Activated naive CD8-positive, alpha-beta T cell treated with anti-CD3 and anti-CD28 coated beads, Interleukin-2, amount 10 ng/mL, durations not matched to agents 7 days and 5 days (primary cell): ENCODE measurements at regions not wholly inside any gene's neighbourhood (a gene's known extent, or its start where the extent isn't known, plus 50 kb on each side); places are given as distances from the start of the nearest gene placed in this dataset.
"Not testable (repeated sequence)": the region's sequence is repeated elsewhere in the genome, so short reads cannot be mapped to it uniquely, and the experiment has no call there.

Source experiments
- ATAC-seq: fragments of 150-1000 bp; cut with Tn5 transposase; one replicate; pipeline ENCODE4 v1.10.0; 2021; ENCODE audit warnings: low read depth, moderate library complexity
- POLR2A ChIA-PET: fragments of 350-600 bp; sonication (Branson Sonifier 250); formaldehyde crosslinking; loops from one replicate; lab custom pipeline; 2021; ENCODE audit warnings: antibody characterized with exemption; lab: Charles Lee
- DNase-seq: peaks from one replicate; pipeline ENCODE4 v3.0.0; 2021
- H3K27ac Mint-ChIP-seq: one replicate; pipeline ENCODE4 v1.8.0; 2022; ENCODE audit warnings: mild to moderate bottlenecking, mixed read lengths
- H3K27me3 Mint-ChIP-seq: one replicate; pipeline ENCODE4 v1.8.0; 2022; ENCODE audit warnings: mild to moderate bottlenecking, moderate library complexity, mixed read lengths
- H3K36me3 Mint-ChIP-seq: one replicate; pipeline ENCODE4 v1.8.0; 2021; ENCODE audit warnings: mild to moderate bottlenecking, mixed read lengths
- H3K4me1 Mint-ChIP-seq: one replicate; pipeline ENCODE4 v1.8.0; 2021; ENCODE audit warnings: mixed read lengths
- H3K4me3 Mint-ChIP-seq: one replicate; pipeline ENCODE4 v1.8.0; 2022; ENCODE audit warnings: mild to moderate bottlenecking, moderate library complexity, mixed read lengths
- H3K9me3 Mint-ChIP-seq: one replicate; pipeline ENCODE4 v1.8.0; 2021; ENCODE audit warnings: mixed read lengths

DNA sequence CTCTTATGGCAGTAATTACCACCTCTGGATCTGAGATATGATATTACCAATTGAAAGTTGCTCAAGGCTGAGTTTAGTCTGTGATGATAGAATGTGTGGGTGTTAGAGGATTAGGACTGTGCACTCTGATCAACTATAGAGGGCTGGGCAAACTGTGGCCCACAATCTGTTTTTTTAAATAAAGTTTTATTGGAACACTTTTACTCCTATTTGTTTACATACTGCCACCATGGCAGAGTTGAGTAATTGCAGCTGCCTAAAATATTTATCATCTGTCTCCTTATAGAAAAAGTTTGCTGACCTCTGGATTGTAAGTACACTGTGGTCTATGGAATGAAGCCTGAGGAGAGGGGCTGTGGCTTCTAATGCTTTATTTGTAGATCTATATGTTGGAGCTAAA, 71.5 kb upstream of the N4BP1 start:
- DNase-seq (no peak), ATAC-seq (no peak)
- H3K4me1 Mint-ChIP-seq: peaks cover 1% of the 10 kb centered on the region
- H3K27me3 Mint-ChIP-seq: peaks cover under 1% of the 10 kb centered on the region
- POLR2A ChIA-PET: no interaction called here
- H3K4me3 Mint-ChIP-seq: no peak overlapping the region
- no peak overlapping the region for H3K27ac Mint-ChIP-seq
- no peaks in the 10 kb centered on the region for H3K9me3 Mint-ChIP-seq
- no peaks in the 10 kb centered on the region for H3K36me3 Mint-ChIP-seq

DNA sequence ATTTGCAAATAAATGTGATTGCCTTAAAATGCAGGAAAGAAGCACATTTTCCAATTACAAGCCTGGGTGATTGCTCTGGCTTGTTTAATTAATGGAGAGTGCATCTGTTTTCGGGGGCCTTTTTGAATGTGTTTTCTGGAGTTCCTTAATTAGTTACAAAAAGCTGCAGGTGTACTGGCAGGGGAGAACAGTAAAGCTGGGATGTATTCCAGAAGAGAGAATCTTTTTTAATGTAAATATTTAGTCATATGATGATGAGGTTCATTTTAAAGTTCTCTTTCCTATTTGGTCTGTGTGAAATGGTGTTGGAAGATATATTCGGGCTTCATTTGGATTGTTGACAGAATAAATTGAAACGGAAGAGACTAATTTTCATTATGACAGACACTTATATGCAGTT, 70.9 kb upstream of the N4BP1 start:
- POLR2A ChIA-PET: no interaction called here
- peaks cover 1% of the 10 kb centered on the region for H3K4me1 Mint-ChIP-seq
- no peak overlapping the region for H3K27ac Mint-ChIP-seq
- H3K36me3 Mint-ChIP-seq: no peaks in the 10 kb centered on the region
- H3K27me3 Mint-ChIP-seq: no peaks in the 10 kb centered on the region
- H3K9me3 Mint-ChIP-seq: no peaks in the 10 kb centered on the region
- ATAC-seq (no peak), DNase-seq (no peak)
- H3K4me3 Mint-ChIP-seq: no peak overlapping the region

DNA sequence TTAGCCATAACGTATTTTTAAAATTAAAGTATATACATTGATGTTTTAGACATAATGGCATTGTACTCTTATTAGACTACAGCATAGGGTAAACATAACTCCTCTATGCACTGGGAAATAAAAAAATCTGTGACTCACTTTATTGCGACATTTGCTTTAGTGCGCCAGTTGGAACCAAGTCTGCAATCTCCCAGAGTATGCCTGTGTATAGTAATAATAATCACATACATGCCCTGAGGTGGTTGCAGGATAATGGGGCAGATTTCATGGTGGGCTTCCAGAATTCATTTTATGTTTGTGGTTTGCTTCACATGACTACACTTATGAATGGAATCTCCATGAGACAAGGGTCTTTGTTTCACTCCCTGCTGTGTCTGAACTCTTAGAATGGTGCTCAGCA, 66.9 kb upstream of the N4BP1 start:
- POLR2A ChIA-PET: no interaction called here
- ATAC-seq: no peak
- H3K36me3 Mint-ChIP-seq: no peaks in the 10 kb centered on the region

DNA sequence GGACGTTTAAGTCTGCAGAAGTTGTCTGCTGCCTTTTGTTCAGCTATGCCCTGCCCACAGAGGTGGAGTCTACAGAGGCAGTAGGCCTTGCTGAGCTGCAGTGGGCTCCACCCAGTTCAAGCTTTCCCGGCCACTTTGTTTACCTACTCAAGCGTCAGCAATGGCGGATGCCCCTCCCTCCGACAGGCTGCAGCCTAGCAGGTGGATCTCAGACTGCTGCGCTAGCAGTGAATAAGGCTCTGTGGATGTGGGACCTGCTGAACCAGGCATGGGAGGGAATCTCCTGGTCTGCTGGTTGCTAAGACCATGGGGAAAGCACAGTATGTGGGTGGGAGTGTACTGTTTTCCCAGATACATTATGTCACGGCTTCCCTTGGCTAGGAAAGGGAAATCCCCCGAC, 58.2 kb upstream of the N4BP1 start:
- H3K27ac Mint-ChIP-seq, H3K27me3 Mint-ChIP-seq, H3K4me3 Mint-ChIP-seq, POLR2A ChIA-PET, DNase-seq, H3K36me3 Mint-ChIP-seq, H3K4me1 Mint-ChIP-seq, ATAC-seq: not testable (repeated sequence)
- peaks cover 11% of the 10 kb centered on the region for H3K9me3 Mint-ChIP-seq

More for the DNA sequence above, 66.9 kb upstream of the N4BP1 start:
- Mint-ChIP-seq H3K27me3 (no peaks in the 10 kb centered on the region), H3K4me1 (no peaks in the 10 kb centered on the region), H3K27ac (no peak overlapping the region), H3K4me3 (no peak overlapping the region), H3K9me3 (peaks cover 5% of the 10 kb centered on the region)
- DNase-seq: no peak

DNA sequence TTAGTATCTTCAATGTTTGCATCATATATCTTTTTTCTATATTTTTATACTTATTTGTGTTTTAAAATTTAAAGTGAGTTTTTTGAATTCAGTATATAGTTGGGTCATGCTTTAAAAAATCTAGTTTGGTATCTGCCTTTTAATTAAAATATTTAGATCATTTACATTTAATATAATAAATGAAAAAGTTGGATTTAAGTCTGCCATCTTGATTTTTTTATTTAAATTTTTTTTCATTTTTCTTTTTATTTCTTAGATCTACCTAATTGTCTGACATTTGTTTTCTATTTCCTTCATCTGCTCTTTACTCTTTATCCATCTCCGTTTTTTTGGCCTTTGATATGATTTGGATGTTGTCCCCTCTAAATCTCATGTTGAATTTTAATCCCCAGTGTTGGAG, 50.0 kb upstream of the N4BP1 start:
- H3K4me1 Mint-ChIP-seq: no peaks in the 10 kb centered on the region
- H3K4me3 Mint-ChIP-seq: no peak overlapping the region
- peaks cover 16% of the 10 kb centered on the region for H3K9me3 Mint-ChIP-seq
- H3K36me3 Mint-ChIP-seq: no peaks in the 10 kb centered on the region
- DNase-seq (no peak), ATAC-seq (no peak)
- POLR2A ChIA-PET: no interaction called here
- H3K27ac Mint-ChIP-seq: no peak overlapping the region
- peaks cover 2% of the 10 kb centered on the region for H3K27me3 Mint-ChIP-seq
